ENCODE measurements at regions not wholly inside any gene's neighbourhood (a gene's known extent, or its start where the extent isn't known, plus 50 kb on each side); places are given as distances from the start of the nearest gene placed in this dataset.

DNA sequence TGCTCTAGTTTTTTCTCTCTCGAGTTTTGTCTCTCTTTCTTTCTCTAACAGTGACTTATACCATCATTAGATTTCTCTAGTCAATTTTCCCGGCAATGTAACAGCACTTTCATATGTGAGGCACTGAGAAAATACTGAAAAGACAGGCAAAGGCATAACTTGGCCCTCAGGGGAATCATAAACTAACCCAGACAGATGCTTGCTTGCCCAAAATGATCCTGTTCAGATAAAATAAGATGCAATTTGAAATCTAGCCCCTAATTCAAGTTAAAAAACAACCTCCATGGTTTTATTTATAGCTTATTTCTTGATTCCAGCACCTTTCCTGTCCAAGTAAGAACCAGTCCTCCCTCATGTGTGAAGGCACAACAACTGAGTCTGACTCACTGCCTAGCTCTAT is 294.6 kb downstream of the GAS1 start:
- no peak for DNase-seq
- CTCF ChIA-PET = interaction anchor here (0.6 to 2.3 kb wide), 2 partner anchors 12 to 146 kb away, joined by 4 to 6 read pairs; no protein-coding TSS in a partner anchor

DNA sequence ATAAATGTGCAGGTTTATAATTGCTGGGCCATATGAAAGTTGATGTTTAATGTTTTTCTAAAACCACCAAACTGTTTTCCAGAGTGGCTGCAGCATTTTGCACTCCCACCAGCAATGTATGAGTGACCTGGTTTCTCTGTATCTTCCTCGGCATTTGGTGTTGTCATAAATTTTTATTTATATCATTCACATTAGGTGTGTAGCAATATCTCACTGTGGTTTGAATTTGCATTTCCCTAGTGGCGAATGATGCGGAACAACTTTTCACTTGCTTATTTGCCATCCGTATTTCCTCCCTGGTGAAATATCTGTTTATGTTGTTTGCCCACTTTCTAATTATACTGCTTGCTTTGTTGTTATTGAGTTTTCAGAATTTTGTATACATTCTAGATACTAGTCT is 295.7 kb upstream of the TUT7 start:
- no peak overlapping the region for H3K4me3 ChIP-seq (ENCODE audit: low read depth in 2 of 2, low read length in 1 of 2)
- H3K9me2 ChIP-seq = no peaks in the 10 kb centered on the region
- H3K9ac ChIP-seq = no peak overlapping the region
- no peaks in the 10 kb centered on the region for H3F3A ChIP-seq (replicated peaks; ENCODE audit: insufficient read depth)
- 85% methylated on average over 4 of the region's 4 CpGs for WGBS (ENCODE audit: low lambda C conversion rate)
- ChIA-PET CTCF (interaction anchor here (0.7 to 1.0 kb wide), 2 partner anchors 236 to 675 kb away, joined by 3 read pairs; no protein-coding TSS in a partner anchor), POLR2A (no interaction called here)
- H3K9me3 ChIP-seq = no peaks in the 10 kb centered on the region
- H3K4me2 ChIP-seq = no peak overlapping the region
- TF ChIP-seq RAD21 (IDR thresholded peaks at IDR 0.05; ENCODE audit: low read length) (no peak), RFX5 (IDR thresholded peaks at IDR 0.05; ENCODE audit: low read length) (no peak)
- TF ChIP-seq, protein P1, sequence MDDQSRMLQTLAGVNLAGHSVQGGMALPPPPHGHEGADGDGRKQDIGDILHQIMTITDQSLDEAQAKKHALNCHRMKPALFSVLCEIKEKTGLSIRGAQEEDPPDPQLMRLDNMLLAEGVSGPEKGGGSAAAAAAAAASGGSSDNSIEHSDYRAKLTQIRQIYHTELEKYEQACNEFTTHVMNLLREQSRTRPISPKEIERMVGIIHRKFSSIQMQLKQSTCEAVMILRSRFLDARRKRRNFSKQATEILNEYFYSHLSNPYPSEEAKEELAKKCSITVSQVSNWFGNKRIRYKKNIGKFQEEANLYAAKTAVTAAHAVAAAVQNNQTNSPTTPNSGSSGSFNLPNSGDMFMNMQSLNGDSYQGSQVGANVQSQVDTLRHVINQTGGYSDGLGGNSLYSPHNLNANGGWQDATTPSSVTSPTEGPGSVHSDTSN (IDR thresholded peaks at IDR 0.05) = no peak
- H3K27ac ChIP-seq (ENCODE audit: low read depth in 2 of 2, low read length in 1 of 2) = no peak overlapping the region
- DNase-seq = no peak
- no peaks in the 10 kb centered on the region for H3K27me3 ChIP-seq (ENCODE audit: insufficient read depth)
- H4K20me1 ChIP-seq (ENCODE audit: insufficient read depth) = no peaks in the 10 kb centered on the region
- H3K4me1 ChIP-seq (ENCODE audit: control insufficient read depth in 1 of 2, insufficient read depth in 2 of 2, low read depth in 1 of 2, low read length in 1 of 2) = no peaks in the 10 kb centered on the region; a peak in 2 of 4 replicates
- no peak overlapping the region for H2AFZ ChIP-seq (ENCODE audit: low read depth)
- no peaks in the 10 kb centered on the region for H3K79me2 ChIP-seq (ENCODE audit: insufficient read depth)
- H3K36me3 ChIP-seq (replicated peaks in 1 of 2; ENCODE audit: control insufficient read depth in 1 of 2, insufficient read depth in 2 of 2, low read length in 1 of 2) = no peaks in the 10 kb centered on the region

More for the DNA sequence above, 294.6 kb downstream of the GAS1 start:
- H3K9me3 ChIP-seq = no peaks in the 10 kb centered on the region
- H2AFZ ChIP-seq (ENCODE audit: low read depth) = no peak overlapping the region
- no peaks in the 10 kb centered on the region for H3K27me3 ChIP-seq (ENCODE audit: insufficient read depth)
- H4K20me1 ChIP-seq (ENCODE audit: insufficient read depth) = no peaks in the 10 kb centered on the region
- no peak overlapping the region for H3K9ac ChIP-seq
- H3K4me3 ChIP-seq (ENCODE audit: low read depth in 2 of 2, low read length in 1 of 2) = no peak overlapping the region
- no peaks in the 10 kb centered on the region for H3K36me3 ChIP-seq (replicated peaks in 1 of 2; ENCODE audit: control insufficient read depth in 1 of 2, insufficient read depth in 2 of 2, low read length in 1 of 2)
- 49% methylated on average over 2 of the region's 2 CpGs for WGBS (ENCODE audit: low lambda C conversion rate)
- no peak overlapping the region for H3K4me2 ChIP-seq
- H3F3A ChIP-seq (replicated peaks; ENCODE audit: insufficient read depth) = no peaks in the 10 kb centered on the region
- no peaks in the 10 kb centered on the region for H3K79me2 ChIP-seq (ENCODE audit: insufficient read depth)
- TF ChIP-seq RCOR1 (IDR thresholded peaks at IDR 0.05; ENCODE audit: low read length) (no peak), GATA2 (CRISPR knock-in tag; IDR thresholded peaks at IDR 0.05) (0 out of 2 replicates have a peak, but pooled peaks have one; percentile 14)
- no peaks in the 10 kb centered on the region; a peak in 2 of 4 replicates for H3K4me1 ChIP-seq (ENCODE audit: control insufficient read depth in 1 of 2, insufficient read depth in 2 of 2, low read depth in 1 of 2, low read length in 1 of 2)
- no peak overlapping the region for H3K27ac ChIP-seq (ENCODE audit: low read depth in 2 of 2, low read length in 1 of 2)
- POLR2A ChIA-PET = no interaction called here
- no peaks in the 10 kb centered on the region for H3K9me2 ChIP-seq

DNA sequence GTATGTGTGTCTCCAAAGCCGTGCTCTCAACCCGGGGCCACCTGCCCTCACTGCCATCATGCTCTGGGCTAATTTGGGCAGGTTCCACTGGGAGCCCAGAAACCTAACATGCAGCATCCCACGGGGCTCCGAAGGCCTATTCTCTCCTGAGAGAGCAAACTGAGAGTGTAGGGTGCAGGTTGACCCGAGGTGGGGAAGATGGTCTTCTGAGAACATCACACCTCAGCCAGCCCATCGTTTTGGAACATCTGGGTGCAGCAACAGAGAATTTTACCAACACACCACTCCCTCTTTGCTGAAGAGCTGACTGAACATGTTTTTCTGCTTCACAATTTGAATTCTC is 294.6 kb upstream of the TUT7 start:
- no peaks in the 10 kb centered on the region for H4K20me1 ChIP-seq (ENCODE audit: insufficient read depth)
- H2AFZ ChIP-seq (ENCODE audit: low read depth) = no peak overlapping the region
- no peak overlapping the region for H3K4me2 ChIP-seq
- no peaks in the 10 kb centered on the region for H3K79me2 ChIP-seq (ENCODE audit: insufficient read depth)
- H3K4me1 ChIP-seq (ENCODE audit: control insufficient read depth in 1 of 2, insufficient read depth in 2 of 2, low read depth in 1 of 2, low read length in 1 of 2) = peaks cover 0 to 8% of the 10 kb centered on the region in 2 experiments; a peak in 2 of 4 replicates
- DNase-seq = no peak
- no peaks in the 10 kb centered on the region for H3K9me2 ChIP-seq
- WGBS (ENCODE audit: low lambda C conversion rate) = 60% methylated on average over 6 of the region's 6 CpGs
- no peaks in the 10 kb centered on the region for H3K9me3 ChIP-seq
- H3F3A ChIP-seq (replicated peaks; ENCODE audit: insufficient read depth) = no peaks in the 10 kb centered on the region
- no peak overlapping the region for H3K27ac ChIP-seq (ENCODE audit: low read depth in 2 of 2, low read length in 1 of 2)
- ChIA-PET POLR2A (no interaction called here), CTCF (interaction anchor here (2.3 kb wide), 1 partner anchor 11 kb away, joined by 7 read pairs; no protein-coding TSS in a partner anchor)
- no peaks in the 10 kb centered on the region for H3K27me3 ChIP-seq (ENCODE audit: insufficient read depth)
- H3K4me3 ChIP-seq (ENCODE audit: low read depth in 2 of 2, low read length in 1 of 2) = no peak overlapping the region
- no peaks in the 10 kb centered on the region for H3K36me3 ChIP-seq (replicated peaks in 1 of 2; ENCODE audit: control insufficient read depth in 1 of 2, insufficient read depth in 2 of 2, low read length in 1 of 2)
- H3K9ac ChIP-seq = no peak overlapping the region
- TF ChIP-seq RAD21 (IDR thresholded peaks at IDR 0.05; ENCODE audit: low read length) (no peak), JUND (IDR thresholded peaks at IDR 0.05) (no peak), GATA2 (CRISPR knock-in tag; IDR thresholded peaks at IDR 0.05) (no peak), FOXM1 (IDR thresholded peaks at IDR 0.05; ENCODE audit: low read depth) (no peak), RXRA (IDR thresholded peaks at IDR 0.05; ENCODE audit: borderline replicate concordance, low read depth) (no peak), YY1 (IDR thresholded peaks at IDR 0.05; ENCODE audit: low read depth) (no peak), EZH2phosphoT487 (IDR thresholded peaks at IDR 0.05; ENCODE audit: borderline replicate concordance, low read depth) (no peak), MEF2A (IDR thresholded peaks at IDR 0.05; ENCODE audit: borderline replicate concordance, low read depth) (no peak), ELF1 (IDR thresholded peaks at IDR 0.05) (no peak), RCOR1 (IDR thresholded peaks at IDR 0.05; ENCODE audit: low read length) (no peak)
- TF ChIP-seq, protein P2, sequence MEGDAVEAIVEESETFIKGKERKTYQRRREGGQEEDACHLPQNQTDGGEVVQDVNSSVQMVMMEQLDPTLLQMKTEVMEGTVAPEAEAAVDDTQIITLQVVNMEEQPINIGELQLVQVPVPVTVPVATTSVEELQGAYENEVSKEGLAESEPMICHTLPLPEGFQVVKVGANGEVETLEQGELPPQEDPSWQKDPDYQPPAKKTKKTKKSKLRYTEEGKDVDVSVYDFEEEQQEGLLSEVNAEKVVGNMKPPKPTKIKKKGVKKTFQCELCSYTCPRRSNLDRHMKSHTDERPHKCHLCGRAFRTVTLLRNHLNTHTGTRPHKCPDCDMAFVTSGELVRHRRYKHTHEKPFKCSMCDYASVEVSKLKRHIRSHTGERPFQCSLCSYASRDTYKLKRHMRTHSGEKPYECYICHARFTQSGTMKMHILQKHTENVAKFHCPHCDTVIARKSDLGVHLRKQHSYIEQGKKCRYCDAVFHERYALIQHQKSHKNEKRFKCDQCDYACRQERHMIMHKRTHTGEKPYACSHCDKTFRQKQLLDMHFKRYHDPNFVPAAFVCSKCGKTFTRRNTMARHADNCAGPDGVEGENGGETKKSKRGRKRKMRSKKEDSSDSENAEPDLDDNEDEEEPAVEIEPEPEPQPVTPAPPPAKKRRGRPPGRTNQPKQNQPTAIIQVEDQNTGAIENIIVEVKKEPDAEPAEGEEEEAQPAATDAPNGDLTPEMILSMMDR (IDR thresholded peaks at IDR 0.05) = no peak
- TF ChIP-seq, protein P3, sequence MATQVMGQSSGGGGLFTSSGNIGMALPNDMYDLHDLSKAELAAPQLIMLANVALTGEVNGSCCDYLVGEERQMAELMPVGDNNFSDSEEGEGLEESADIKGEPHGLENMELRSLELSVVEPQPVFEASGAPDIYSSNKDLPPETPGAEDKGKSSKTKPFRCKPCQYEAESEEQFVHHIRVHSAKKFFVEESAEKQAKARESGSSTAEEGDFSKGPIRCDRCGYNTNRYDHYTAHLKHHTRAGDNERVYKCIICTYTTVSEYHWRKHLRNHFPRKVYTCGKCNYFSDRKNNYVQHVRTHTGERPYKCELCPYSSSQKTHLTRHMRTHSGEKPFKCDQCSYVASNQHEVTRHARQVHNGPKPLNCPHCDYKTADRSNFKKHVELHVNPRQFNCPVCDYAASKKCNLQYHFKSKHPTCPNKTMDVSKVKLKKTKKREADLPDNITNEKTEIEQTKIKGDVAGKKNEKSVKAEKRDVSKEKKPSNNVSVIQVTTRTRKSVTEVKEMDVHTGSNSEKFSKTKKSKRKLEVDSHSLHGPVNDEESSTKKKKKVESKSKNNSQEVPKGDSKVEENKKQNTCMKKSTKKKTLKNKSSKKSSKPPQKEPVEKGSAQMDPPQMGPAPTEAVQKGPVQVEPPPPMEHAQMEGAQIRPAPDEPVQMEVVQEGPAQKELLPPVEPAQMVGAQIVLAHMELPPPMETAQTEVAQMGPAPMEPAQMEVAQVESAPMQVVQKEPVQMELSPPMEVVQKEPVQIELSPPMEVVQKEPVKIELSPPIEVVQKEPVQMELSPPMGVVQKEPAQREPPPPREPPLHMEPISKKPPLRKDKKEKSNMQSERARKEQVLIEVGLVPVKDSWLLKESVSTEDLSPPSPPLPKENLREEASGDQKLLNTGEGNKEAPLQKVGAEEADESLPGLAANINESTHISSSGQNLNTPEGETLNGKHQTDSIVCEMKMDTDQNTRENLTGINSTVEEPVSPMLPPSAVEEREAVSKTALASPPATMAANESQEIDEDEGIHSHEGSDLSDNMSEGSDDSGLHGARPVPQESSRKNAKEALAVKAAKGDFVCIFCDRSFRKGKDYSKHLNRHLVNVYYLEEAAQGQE (IDR thresholded peaks at IDR 0.05; ENCODE audit: low read depth, low read length) = no peak
- TF ChIP-seq, protein P4, sequence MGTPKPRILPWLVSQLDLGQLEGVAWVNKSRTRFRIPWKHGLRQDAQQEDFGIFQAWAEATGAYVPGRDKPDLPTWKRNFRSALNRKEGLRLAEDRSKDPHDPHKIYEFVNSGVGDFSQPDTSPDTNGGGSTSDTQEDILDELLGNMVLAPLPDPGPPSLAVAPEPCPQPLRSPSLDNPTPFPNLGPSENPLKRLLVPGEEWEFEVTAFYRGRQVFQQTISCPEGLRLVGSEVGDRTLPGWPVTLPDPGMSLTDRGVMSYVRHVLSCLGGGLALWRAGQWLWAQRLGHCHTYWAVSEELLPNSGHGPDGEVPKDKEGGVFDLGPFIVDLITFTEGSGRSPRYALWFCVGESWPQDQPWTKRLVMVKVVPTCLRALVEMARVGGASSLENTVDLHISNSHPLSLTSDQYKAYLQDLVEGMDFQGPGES (IDR thresholded peaks at IDR 0.05; ENCODE audit: low read depth, low read length) = no peak

Data from SK-N-SH (cell line).